NCI-H82 treated with DMSO at 0.1 percent for 48 hours (cell line): ENCODE measurements at regions not wholly inside any gene's neighbourhood (a gene's known extent, or its start where the extent isn't known, plus 50 kb on each side); places are given as distances from the start of the nearest gene placed in this dataset.

Experiments used
- DNase-seq: peaks from one replicate; lab custom pipeline; 2025; ENCODE audit not compliant: unreplicated experiment; lab: John Stamatoyannopoulos, UW

GRCh38 chr3:194218646-194219453 is 82.9 kb downstream of the HES1 start:
- no peak for DNase-seq

- no peak for DNase-seq
Measured at GRCh38 chr3:194219826-194220410, 84.0 kb downstream of the HES1 start.

- no peak for DNase-seq
Measured at GRCh38 chr3:194220901-194221326, 85.0 kb downstream of the HES1 start.

GRCh38 chr3:194221336-194221735 is 85.4 kb downstream of the HES1 start:
- no peak for DNase-seq

- no peak for DNase-seq
Measured at GRCh38 chr3:194223951-194224350, 88.0 kb downstream of the HES1 start.

- DNase-seq: no peak
Measured at GRCh38 chr3:194224471-194225417, 88.8 kb downstream of the HES1 start.

GRCh38 chr3:194225418-194225812 is 89.5 kb downstream of the HES1 start:
- DNase-seq: no peak

GRCh38 chr3:194225988-194226663 is 90.2 kb downstream of the HES1 start:
- DNase-seq: no peak

GRCh38 chr3:194231929-194232832 is 96.2 kb downstream of the HES1 start:
- no peak for DNase-seq

GRCh38 chr3:194233150-194233549 is 97.2 kb downstream of the HES1 start:
- DNase-seq: no peak

GRCh38 chr3:194235160-194235559 is 99.2 kb downstream of the HES1 start:
- no peak for DNase-seq

GRCh38 chr3:194237110-194237509 is 101.2 kb downstream of the HES1 start:
- no peak for DNase-seq

- DNase-seq: no peak
Measured at GRCh38 chr3:194240766-194241165, 104.8 kb downstream of the HES1 start.

- DNase-seq: no peak
Measured at GRCh38 chr3:194243172-194243837, 107.4 kb downstream of the HES1 start.

GRCh38 chr3:194244167-194244566 is 107.0 kb downstream of the CPN2 start:
- DNase-seq: no peak

- DNase-seq: no peak
Measured at GRCh38 chr3:194245474-194245873, 105.7 kb downstream of the CPN2 start.

- DNase-seq: no peak
Measured at GRCh38 chr3:194245975-194246561, 105.1 kb downstream of the CPN2 start.

- no peak for DNase-seq
Measured at GRCh38 chr3:194246709-194247349, 104.3 kb downstream of the CPN2 start.

- no peak for DNase-seq
Measured at GRCh38 chr3:194247350-194247740, 103.8 kb downstream of the CPN2 start.
